ENCODE measurements at regions not wholly inside any gene's neighbourhood (a gene's known extent, or its start where the extent isn't known, plus 50 kb on each side); places are given as distances from the start of the nearest gene placed in this dataset.

GRCh38 chr6:4668271-4669179 is 107.7 kb upstream of the CDYL start:
- DNase-seq = no peak

GRCh38 chr6:4667591-4667990 is 108.6 kb upstream of the CDYL start:
- Histone ChIP-seq H3K27me3 (no peaks in the 10 kb centered on the region), H3K36me3 (replicated peaks in 1 of 2; ENCODE audit: insufficient read depth in 1 of 2, low read depth in 2 of 2) (no peaks in the 10 kb centered on the region), H3K4me3 (no peak overlapping the region), H3K4me1 (no peaks in the 10 kb centered on the region), H3K27ac (no peak overlapping the region), H3K9me3 (no peaks in the 10 kb centered on the region)
- DNase-seq = no peak
- ATAC-seq = no peak
- TF ChIP-seq POLR2A (IDR thresholded peaks at IDR 0.05) (no peak), CTCF (IDR thresholded peaks at IDR 0.05) (no peak)
- 80 to 92% methylated on average over 2 of the region's 2 CpGs for WGBS, 2 donors
- intact Hi-C loops (cut with DNase I) = no loop called here

More at GRCh38 chr6:4668271-4669179, 107.7 kb upstream of the CDYL start:
- Histone ChIP-seq H3K4me3 (no peak overlapping the region), H3K27ac (no peak overlapping the region), H3K9me3 (no peaks in the 10 kb centered on the region), H3K36me3 (replicated peaks in 1 of 2; ENCODE audit: insufficient read depth in 1 of 2, low read depth in 2 of 2) (no peaks in the 10 kb centered on the region), H3K4me1 (no peaks in the 10 kb centered on the region), H3K27me3 (no peaks in the 10 kb centered on the region)
- ATAC-seq = no peak
- intact Hi-C loops (cut with DNase I) = no loop called here
- WGBS, 2 donors = 69 to 80% methylated on average over 10 of the region's 10 CpGs
- no peak for TF ChIP-seq POLR2A (IDR thresholded peaks at IDR 0.05)

- no peak for TF ChIP-seq POLR2A (IDR thresholded peaks at IDR 0.05)
- TF ChIP-seq CTCF (IDR thresholded peaks at IDR 0.05) = no peak
- Histone ChIP-seq H3K27me3 (no peaks in the 10 kb centered on the region), H3K4me3 (no peak overlapping the region), H3K36me3 (replicated peaks in 1 of 2; ENCODE audit: insufficient read depth in 1 of 2, low read depth in 2 of 2) (no peaks in the 10 kb centered on the region), H3K27ac (no peak overlapping the region), H3K4me1 (no peaks in the 10 kb centered on the region), H3K9me3 (no peaks in the 10 kb centered on the region)
- intact Hi-C loops (cut with DNase I) = no loop called here
- DNase-seq (no peak), ATAC-seq (no peak)
- 70 to 100% methylated on average over 3 of the region's 3 CpGs for WGBS, 2 donors
Measured at GRCh38 chr6:4666886-4667513, 109.2 kb upstream of the CDYL start.

GRCh38 chr6:4665489-4666417 is 110.5 kb upstream of the CDYL start:
- no peak overlapping the region for H3K27ac ChIP-seq
- H3K27me3 ChIP-seq = no peaks in the 10 kb centered on the region
- intact Hi-C loops (cut with DNase I) = no loop called here
- H3K9me3 ChIP-seq = no peaks in the 10 kb centered on the region
- TF ChIP-seq POLR2A (IDR thresholded peaks at IDR 0.05) = no peak
- TF ChIP-seq CTCF (IDR thresholded peaks at IDR 0.05) = no peak
- no peaks in the 10 kb centered on the region for H3K4me1 ChIP-seq
- DNase-seq (no peak), ATAC-seq (no peak)
- H3K4me3 ChIP-seq = no peak overlapping the region
- no peaks in the 10 kb centered on the region for H3K36me3 ChIP-seq (replicated peaks in 1 of 2; ENCODE audit: insufficient read depth in 1 of 2, low read depth in 2 of 2)
- WGBS, 2 donors = 56 to 58% methylated on average over 7 of the region's 7 CpGs

GRCh38 chr6:4664911-4665310 is 111.3 kb upstream of the CDYL start:
- TF ChIP-seq POLR2A (IDR thresholded peaks at IDR 0.05) = no peak
- no peak for ATAC-seq
- H3K27ac ChIP-seq = no peak overlapping the region
- DNase-seq = no peak
- intact Hi-C loops (cut with DNase I) = no loop called here
- H3K4me3 ChIP-seq = no peak overlapping the region
- 78 to 80% methylated on average over 6 of the region's 6 CpGs for WGBS, 2 donors
- no peaks in the 10 kb centered on the region for H3K36me3 ChIP-seq (replicated peaks in 1 of 2; ENCODE audit: insufficient read depth in 1 of 2, low read depth in 2 of 2)
- no peaks in the 10 kb centered on the region for H3K27me3 ChIP-seq
- H3K9me3 ChIP-seq = no peaks in the 10 kb centered on the region
- no peaks in the 10 kb centered on the region for H3K4me1 ChIP-seq

All from body of pancreas (tissue), 4 donors.